ENCODE measurements at regions not wholly inside any gene's neighbourhood (a gene's known extent, or its start where the extent isn't known, plus 50 kb on each side); places are given as distances from the start of the nearest gene placed in this dataset.

GRCh38 chrX:140337263-140337662, 167.6 kb downstream of the SOX3 start:
- TF ChIP-seq POLR2A (IDR thresholded peaks at IDR 0.05), result no peak
- TF ChIP-seq, protein P1, sequence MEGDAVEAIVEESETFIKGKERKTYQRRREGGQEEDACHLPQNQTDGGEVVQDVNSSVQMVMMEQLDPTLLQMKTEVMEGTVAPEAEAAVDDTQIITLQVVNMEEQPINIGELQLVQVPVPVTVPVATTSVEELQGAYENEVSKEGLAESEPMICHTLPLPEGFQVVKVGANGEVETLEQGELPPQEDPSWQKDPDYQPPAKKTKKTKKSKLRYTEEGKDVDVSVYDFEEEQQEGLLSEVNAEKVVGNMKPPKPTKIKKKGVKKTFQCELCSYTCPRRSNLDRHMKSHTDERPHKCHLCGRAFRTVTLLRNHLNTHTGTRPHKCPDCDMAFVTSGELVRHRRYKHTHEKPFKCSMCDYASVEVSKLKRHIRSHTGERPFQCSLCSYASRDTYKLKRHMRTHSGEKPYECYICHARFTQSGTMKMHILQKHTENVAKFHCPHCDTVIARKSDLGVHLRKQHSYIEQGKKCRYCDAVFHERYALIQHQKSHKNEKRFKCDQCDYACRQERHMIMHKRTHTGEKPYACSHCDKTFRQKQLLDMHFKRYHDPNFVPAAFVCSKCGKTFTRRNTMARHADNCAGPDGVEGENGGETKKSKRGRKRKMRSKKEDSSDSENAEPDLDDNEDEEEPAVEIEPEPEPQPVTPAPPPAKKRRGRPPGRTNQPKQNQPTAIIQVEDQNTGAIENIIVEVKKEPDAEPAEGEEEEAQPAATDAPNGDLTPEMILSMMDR (IDR thresholded peaks at IDR 0.05), result no peak

Measured in esophagus squamous epithelium (tissue), 4 donors.